ENCODE measurements at regions not wholly inside any gene's neighbourhood (a gene's known extent, or its start where the extent isn't known, plus 50 kb on each side); places are given as distances from the start of the nearest gene placed in this dataset.

DNA sequence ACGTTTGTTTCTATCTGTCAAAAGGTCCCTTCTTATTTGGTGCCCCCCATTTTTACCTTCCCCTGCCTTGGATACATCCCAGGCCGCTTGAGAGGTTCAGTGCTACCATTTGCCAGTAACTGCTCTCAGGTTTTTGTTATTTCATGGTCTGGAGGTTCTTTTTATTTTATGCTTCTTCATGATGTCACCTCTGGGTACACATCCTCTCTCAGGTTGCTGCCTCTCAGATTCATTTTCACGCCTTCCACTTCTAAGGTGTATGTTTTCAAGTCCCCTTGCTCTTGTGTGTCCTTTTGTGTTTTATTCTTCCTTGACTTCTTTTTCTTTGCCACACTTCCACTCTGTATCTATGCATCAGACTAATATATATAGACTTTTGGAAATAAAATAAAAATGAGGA is 640.1 kb upstream of the AADAT start:
- Histone ChIP-seq H4K20me1 (ENCODE audit: insufficient read depth) (no peaks in the 10 kb centered on the region), H3K4me1 (ENCODE audit: control insufficient read depth in 1 of 2, insufficient read depth in 2 of 2, low read length in 2 of 2) (no peaks in the 10 kb centered on the region), H3K9me2 (ENCODE audit: insufficient read depth) (no peaks in the 10 kb centered on the region), H3K27me3 (ENCODE audit: insufficient read depth, low read length) (no peaks in the 10 kb centered on the region), H3K27ac (ENCODE audit: low read depth, low read length) (no peak overlapping the region), H3K79me2 (ENCODE audit: insufficient read depth, low read length) (no peaks in the 10 kb centered on the region), H2AFZ (ENCODE audit: low read depth, low read length, poor library complexity, severe bottlenecking) (no peak overlapping the region), H3K36me3 (ENCODE audit: control insufficient read depth in 1 of 2, insufficient read depth in 2 of 2, low read length in 2 of 2) (no peaks in the 10 kb centered on the region), H3K4me3 (replicated peaks in 1 of 2; ENCODE audit: low read depth in 1 of 2, low read length in 2 of 2) (no peak overlapping the region), H3K4me2 (ENCODE audit: low read length) (no peak overlapping the region), H3K9ac (ENCODE audit: low read length) (no peak overlapping the region), H3K9me3 (ENCODE audit: control insufficient read depth in 1 of 2, insufficient read depth in 1 of 2, low read depth in 1 of 2, low read length in 2 of 2) (no peaks in the 10 kb centered on the region)
- no TSS peak for BruUV-seq (replicated peaks)
- ChIA-PET POLR2A (no interaction called here), CTCF (no interaction called here), RAD21 (ENCODE audit: low non-redundant PET in 1 of 2, low total read pairs in 2 of 2, uncharacterized antibody in 2 of 2, unreplicated experiment in 2 of 2) (no interaction called here)
- no peak for TF ChIP-seq SRF (IDR thresholded peaks at IDR 0.05; ENCODE audit: low read depth)
- no peak for TF ChIP-seq YY1 (IDR thresholded peaks at IDR 0.05; ENCODE audit: extremely low read depth, insufficient replicate concordance, low read depth, low read length)
- TF ChIP-seq, protein P1, sequence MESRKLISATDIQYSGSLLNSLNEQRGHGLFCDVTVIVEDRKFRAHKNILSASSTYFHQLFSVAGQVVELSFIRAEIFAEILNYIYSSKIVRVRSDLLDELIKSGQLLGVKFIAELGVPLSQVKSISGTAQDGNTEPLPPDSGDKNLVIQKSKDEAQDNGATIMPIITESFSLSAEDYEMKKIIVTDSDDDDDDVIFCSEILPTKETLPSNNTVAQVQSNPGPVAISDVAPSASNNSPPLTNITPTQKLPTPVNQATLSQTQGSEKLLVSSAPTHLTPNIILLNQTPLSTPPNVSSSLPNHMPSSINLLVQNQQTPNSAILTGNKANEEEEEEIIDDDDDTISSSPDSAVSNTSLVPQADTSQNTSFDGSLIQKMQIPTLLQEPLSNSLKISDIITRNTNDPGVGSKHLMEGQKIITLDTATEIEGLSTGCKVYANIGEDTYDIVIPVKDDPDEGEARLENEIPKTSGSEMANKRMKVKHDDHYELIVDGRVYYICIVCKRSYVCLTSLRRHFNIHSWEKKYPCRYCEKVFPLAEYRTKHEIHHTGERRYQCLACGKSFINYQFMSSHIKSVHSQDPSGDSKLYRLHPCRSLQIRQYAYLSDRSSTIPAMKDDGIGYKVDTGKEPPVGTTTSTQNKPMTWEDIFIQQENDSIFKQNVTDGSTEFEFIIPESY (IDR thresholded peaks at IDR 0.05; ENCODE audit: extremely low read depth, insufficient replicate concordance, low read length): no peak
- no peak for TF ChIP-seq ELF1 (IDR thresholded peaks at IDR 0.05; ENCODE audit: borderline replicate concordance, low read depth)
- TF ChIP-seq, protein P2, sequence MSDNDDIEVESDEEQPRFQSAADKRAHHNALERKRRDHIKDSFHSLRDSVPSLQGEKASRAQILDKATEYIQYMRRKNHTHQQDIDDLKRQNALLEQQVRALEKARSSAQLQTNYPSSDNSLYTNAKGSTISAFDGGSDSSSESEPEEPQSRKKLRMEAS (IDR thresholded peaks at IDR 0.05): no peak
- TF ChIP-seq CBX3 (IDR thresholded peaks at IDR 0.05; ENCODE audit: low read depth): no peak
- no peak for TF ChIP-seq EGR1 (IDR thresholded peaks at IDR 0.05; ENCODE audit: low read depth)
- no peak for TF ChIP-seq ZFX (IDR thresholded peaks at IDR 0.05)
- no peak for TF ChIP-seq ZNF274 (IDR thresholded peaks at IDR 0.05; ENCODE audit: low read depth, low read length)
- intact Hi-C loops (cut with micrococcal nuclease): no loop called here
- DNase-seq (ENCODE audit: low read depth, low spot score) (no peak), ATAC-seq (no peak)

DNA sequence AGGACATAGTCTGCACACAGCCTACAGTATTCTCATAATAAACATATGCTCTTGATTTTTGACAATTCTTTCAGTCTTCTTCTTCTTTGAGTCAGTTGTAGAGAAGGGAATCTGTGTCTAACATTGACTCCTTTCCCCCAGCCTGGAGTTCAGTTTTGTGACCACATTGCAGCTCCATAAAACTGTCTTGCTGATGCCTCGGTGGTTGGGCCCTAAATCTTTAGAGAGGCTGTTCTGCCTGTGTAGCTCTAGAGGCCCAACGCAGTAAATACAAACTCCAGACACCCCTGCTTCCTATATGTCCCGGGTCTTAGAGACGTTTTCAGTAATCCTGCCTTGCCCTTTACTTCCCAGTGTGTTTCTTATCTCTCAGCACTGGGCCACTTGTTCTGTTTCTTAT is 639.5 kb upstream of the AADAT start:
- Histone ChIP-seq H3K36me3 (ENCODE audit: control insufficient read depth in 1 of 2, insufficient read depth in 2 of 2, low read length in 2 of 2) (no peaks in the 10 kb centered on the region), H4K20me1 (ENCODE audit: insufficient read depth) (no peaks in the 10 kb centered on the region), H3K9me2 (ENCODE audit: insufficient read depth) (no peaks in the 10 kb centered on the region), H2AFZ (ENCODE audit: low read depth, low read length, poor library complexity, severe bottlenecking) (no peak overlapping the region), H3K4me2 (ENCODE audit: low read length) (no peak overlapping the region), H3K4me3 (replicated peaks in 1 of 2; ENCODE audit: low read depth in 1 of 2, low read length in 2 of 2) (no peak overlapping the region), H3K27ac (ENCODE audit: low read depth, low read length) (no peak overlapping the region), H3K9ac (ENCODE audit: low read length) (no peak overlapping the region), H3K79me2 (ENCODE audit: insufficient read depth, low read length) (no peaks in the 10 kb centered on the region), H3K9me3 (ENCODE audit: control insufficient read depth in 1 of 2, insufficient read depth in 1 of 2, low read depth in 1 of 2, low read length in 2 of 2) (no peaks in the 10 kb centered on the region), H3K4me1 (ENCODE audit: control insufficient read depth in 1 of 2, insufficient read depth in 2 of 2, low read length in 2 of 2) (no peaks in the 10 kb centered on the region), H3K27me3 (ENCODE audit: insufficient read depth, low read length) (no peaks in the 10 kb centered on the region)
- TF ChIP-seq EGR1 (IDR thresholded peaks at IDR 0.05; ENCODE audit: low read depth): no peak
- ATAC-seq (no peak), DNase-seq (ENCODE audit: low read depth, low spot score) (no peak)
- CTCF ChIA-PET: no interaction called here
- no TSS peak for BruUV-seq (replicated peaks)
- RAD21 ChIA-PET (ENCODE audit: low non-redundant PET in 1 of 2, low total read pairs in 2 of 2, uncharacterized antibody in 2 of 2, unreplicated experiment in 2 of 2): no interaction called here
- POLR2A ChIA-PET: no interaction called here
- intact Hi-C loops (cut with micrococcal nuclease): no loop called here
